GM08714 (cell line): ENCODE measurements at regions not wholly inside any gene's neighbourhood (a gene's known extent, or its start where the extent isn't known, plus 50 kb on each side); places are given as distances from the start of the nearest gene placed in this dataset.
"Not testable (repeated sequence)": the region's sequence is repeated elsewhere in the genome, so short reads cannot be mapped to it uniquely, and the experiment has no call there.

Source experiments
- H3K4me3 ChIP-seq: fragments of 200-500 bp; sonication (Bioruptor generic); 2 replicates; pipeline ENCODE4 v1.5.1; 2014; ENCODE audit warnings: mild to moderate bottlenecking, low read length, inconsistent platforms
- ZNF274 ChIP-seq: IDR thresholded peaks from 2 replicates; pipeline ENCODE4 v1.6.1; 2012; ENCODE audit warnings: mild to moderate bottlenecking, low read depth, low read length

GRCh38 chr4:60726779-60727178 lies 473.3 kb upstream of the ADGRL3 start:
- TF ChIP-seq ZNF274, result no peak
- H3K4me3 ChIP-seq, result no peak overlapping the region

DNA sequence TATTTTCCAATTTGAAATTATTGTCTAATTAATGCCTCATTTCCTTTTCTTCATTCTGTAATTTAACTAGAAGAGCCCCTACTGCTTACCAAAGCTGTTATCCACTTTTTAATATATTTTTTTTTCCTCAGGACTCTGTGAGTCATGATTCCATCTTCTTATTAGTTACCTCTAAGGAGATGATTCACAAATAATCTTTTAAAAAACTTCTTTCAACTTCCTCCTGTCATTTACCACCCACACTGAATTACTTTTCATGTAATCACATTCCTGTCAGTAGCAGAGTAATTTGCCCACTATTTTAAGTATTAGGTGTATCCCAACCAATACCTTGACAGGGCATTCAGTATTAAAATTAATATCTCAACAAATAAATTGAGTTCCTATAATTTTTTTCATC lies 470.9 kb upstream of the ADGRL3 start:
- no peak for TF ChIP-seq ZNF274
- H3K4me3 ChIP-seq, result no peak overlapping the region

- not testable (repeated sequence) for H3K4me3 ChIP-seq
Observed at GRCh38 chr4:60729764-60730163, 470.4 kb upstream of the ADGRL3 start.

DNA sequence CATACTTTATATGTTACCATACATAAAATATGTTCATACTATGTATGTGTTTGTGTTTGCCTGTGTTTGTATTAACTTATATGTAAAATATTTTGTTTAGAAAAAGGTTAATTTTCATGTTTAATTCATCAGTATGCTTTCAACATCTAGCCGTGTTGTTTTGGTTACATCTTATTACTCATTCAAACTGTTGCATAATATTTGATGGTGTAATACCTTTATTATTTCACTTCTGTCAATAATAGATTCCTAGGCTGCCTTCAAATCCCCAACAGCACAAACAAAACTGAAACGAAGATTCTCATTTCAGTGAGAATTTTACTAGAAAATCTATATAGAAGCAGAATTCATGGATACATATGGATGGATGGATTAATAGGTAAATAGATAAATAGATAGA lies 462.3 kb upstream of the ADGRL3 start:
- no peak overlapping the region for H3K4me3 ChIP-seq
- TF ChIP-seq ZNF274, result no peak

GRCh38 chr4:60743654-60744053 lies 456.5 kb upstream of the ADGRL3 start:
- TF ChIP-seq ZNF274, result no peak
- no peak overlapping the region for H3K4me3 ChIP-seq

DNA sequence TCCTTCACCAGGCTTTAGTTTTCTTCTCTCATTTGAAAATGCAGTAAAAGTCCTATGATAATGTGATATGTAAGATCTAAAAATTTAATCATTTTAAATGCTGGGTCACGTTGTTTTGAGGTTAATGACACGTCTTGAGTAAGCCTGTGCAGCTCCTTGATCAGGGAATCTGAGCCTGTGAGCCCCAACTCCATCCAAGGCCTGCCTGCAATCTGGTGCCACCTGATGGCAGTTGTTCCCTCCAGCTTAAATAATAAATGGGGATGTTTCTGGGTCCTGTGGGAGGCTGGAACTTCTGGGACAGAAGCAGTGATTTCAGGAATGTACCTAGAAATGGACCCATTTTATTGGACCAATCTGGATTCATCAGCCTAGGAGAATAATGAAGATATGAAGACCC lies 455.4 kb upstream of the ADGRL3 start:
- H3K4me3 ChIP-seq, result no peak overlapping the region
- TF ChIP-seq ZNF274, result no peak

DNA sequence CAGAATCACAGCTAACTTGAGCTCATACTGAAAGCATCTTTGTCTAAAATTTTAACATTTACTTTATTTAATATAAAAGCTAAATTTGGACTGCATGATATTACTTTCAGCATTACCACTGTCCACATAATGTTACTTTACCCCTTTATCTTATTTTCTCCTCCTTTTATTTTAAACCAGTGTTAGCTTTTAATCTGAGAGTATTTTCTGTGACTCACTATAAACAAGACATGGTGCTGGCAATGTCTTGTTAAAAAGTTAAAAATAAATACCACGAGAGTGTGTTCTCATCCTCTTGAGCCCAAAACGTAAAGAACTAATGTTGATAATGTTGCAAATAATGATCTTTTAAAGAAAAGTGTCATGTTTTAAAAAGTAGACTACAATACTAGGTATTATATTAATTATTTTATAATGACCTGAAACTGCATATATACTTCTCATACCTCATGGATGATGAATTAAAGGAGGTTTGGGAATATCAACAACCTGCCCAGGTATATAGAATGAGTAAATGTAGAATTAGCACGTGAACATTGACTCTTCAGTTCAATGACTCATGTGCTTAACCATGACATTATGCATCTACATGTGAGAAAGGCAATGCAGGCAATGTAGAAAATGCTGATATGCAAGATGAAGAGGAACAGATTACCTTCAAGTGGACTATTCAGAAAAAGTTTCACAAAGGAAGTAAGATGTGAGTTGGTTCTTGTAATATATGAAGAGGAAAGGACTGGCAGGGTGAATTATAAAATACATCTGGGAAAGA lies 454.1 kb upstream of the ADGRL3 start:
- no peak overlapping the region for H3K4me3 ChIP-seq
- TF ChIP-seq ZNF274, result no peak

DNA sequence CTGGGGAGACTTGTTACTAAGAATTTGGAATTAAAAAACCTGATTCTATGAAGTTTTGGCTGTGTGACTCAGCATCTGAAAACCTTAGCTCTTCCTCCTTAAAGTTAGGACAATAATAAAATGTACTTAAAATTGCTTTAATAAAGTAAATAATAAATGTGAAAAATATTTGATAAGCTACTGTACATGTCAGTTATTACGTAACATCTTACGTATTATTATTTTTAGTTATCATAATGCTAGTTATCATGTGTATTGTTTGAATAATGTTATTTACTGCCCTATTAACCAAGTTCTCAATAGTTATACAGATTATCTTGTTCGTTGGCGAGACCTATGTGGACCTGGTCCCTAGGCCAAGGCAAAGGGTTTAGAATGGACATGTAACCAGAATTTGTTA lies 449.2 kb upstream of the ADGRL3 start:
- no peak overlapping the region for H3K4me3 ChIP-seq
- TF ChIP-seq ZNF274, result no peak

- TF ChIP-seq ZNF274, result no peak
- H3K4me3 ChIP-seq, result no peak overlapping the region
Observed at GRCh38 chr4:60757986-60758680, 442.0 kb upstream of the ADGRL3 start.

- no peak overlapping the region for H3K4me3 ChIP-seq
- no peak for TF ChIP-seq ZNF274
Observed at GRCh38 chr4:60759518-60760245, 440.4 kb upstream of the ADGRL3 start.

DNA sequence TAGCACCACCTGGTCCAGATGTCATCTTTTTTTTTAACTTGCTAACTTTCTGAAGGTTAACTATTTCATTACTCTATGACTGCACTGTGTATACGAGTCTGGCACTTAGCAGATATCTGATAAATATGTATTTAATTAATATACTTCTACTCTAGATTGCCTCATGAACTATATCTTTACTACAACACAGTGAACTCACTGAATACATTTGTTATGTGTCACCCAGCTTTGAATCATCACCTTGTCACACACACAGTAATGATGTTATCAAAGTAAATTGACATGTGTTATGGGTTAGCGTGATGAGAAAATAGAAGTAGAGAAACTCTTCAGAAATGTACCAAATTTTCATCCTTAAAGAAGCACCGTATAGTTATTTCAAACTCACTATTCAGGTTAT lies 419.3 kb upstream of the ADGRL3 start:
- no peak for TF ChIP-seq ZNF274
- no peak overlapping the region for H3K4me3 ChIP-seq

- no peak overlapping the region for H3K4me3 ChIP-seq
Observed at GRCh38 chr4:60790608-60791007, 409.5 kb upstream of the ADGRL3 start.

DNA sequence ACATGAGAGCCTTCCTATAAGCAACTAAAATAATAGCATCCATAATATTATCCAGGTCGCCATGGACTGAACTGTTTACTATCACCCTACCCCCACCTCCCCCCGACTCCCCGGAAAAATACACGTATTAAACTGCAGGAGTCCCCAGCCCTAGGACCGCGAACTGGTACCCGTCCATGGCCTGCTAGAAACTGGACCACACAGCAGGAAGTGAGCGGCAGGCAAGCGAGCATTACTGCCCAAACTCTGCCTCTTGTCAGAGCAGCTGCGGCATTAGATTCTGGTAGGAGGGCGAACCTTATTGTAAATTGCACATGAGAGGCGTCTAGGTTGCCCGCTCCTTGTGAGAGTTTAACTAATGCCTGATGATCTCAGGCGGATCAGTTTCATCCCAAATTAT lies 405.8 kb upstream of the ADGRL3 start:
- TF ChIP-seq ZNF274, result no peak
- no peak overlapping the region for H3K4me3 ChIP-seq

More at GRCh38 chr4:60790608-60791007, 409.5 kb upstream of the ADGRL3 start:
- no peak for TF ChIP-seq ZNF274

DNA sequence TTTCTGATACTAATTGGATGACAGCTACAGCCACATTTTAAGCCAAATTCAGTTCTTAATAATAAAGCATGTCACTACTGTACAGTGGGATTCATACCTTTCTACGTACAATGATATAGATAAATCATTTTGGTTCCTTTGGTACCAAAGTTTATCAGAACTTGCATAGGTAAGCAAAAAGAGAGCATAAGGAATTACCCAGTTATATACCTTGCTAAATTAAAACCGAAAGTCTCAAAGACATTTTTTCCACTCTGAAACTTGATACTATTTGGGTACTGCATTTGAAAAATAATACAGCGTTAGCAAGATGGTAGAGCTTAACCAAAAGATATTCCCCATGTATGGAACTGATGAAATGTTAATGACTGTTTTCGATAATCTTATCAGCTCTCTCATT lies 400.9 kb upstream of the ADGRL3 start:
- H3K4me3 ChIP-seq, result no peak overlapping the region
- TF ChIP-seq ZNF274, result no peak

GRCh38 chr4:60800701-60801100 lies 399.4 kb upstream of the ADGRL3 start:
- H3K4me3 ChIP-seq, result no peak overlapping the region
- no peak for TF ChIP-seq ZNF274
